Caco-2 (cell line): ENCODE measurements at regions not wholly inside any gene's neighbourhood (a gene's known extent, or its start where the extent isn't known, plus 50 kb on each side); places are given as distances from the start of the nearest gene placed in this dataset.

ENCODE experiments used
- BruUV-seq: library from RNA; stranded (reverse); fragments of 400-500 nt; replicated peaks from 2 replicates; lab custom pipeline; 2021; lab: Mats Ljungman, UMichigan
- CTCF ChIA-PET: fragments of 300-600 bp; sonication (Branson Sonifier 250); formaldehyde crosslinking; loops from one replicate; lab custom pipeline; 2022; ENCODE audit warnings: antibody characterized with exemption; lab: Charles Lee
- POLR2A ChIA-PET: fragments of 300-600 bp; sonication (Branson Sonifier 250); formaldehyde crosslinking; loops from one replicate; lab custom pipeline; 2022; ENCODE audit warnings: antibody characterized with exemption; lab: Charles Lee
- DNase-seq, 2 experiments: peaks; one replicate each; pipeline versions ENCODE4 v3.0.0 to v3.0.0-alpha.2; 2020 to 2022
- H3K27me3 ChIP-seq: replicated peaks from 2 replicates; pipeline ENCODE4 v1.6.0; 2011; ENCODE audit warnings: low read length; ENCODE audit not compliant: control insufficient read depth, insufficient read depth
- H3K36me3 ChIP-seq: 2 replicates; pipeline ENCODE4 v1.5.1; 2011; ENCODE audit warnings: low read length; ENCODE audit not compliant: control insufficient read depth, insufficient read depth
- H3K4me1 ChIP-seq: fragments of 250-450 bp; sonication (Bioruptor Pico); 2 replicates; pipeline ENCODE4 v1.5.1; 2020; ENCODE audit warnings: mild to moderate bottlenecking
- H3K4me3 ChIP-seq: 2 replicates; pipeline ENCODE4 v1.5.1; 2011; ENCODE audit warnings: low read depth, mild to moderate bottlenecking, control low read depth, low read length
- H3K9me3 ChIP-seq: fragments of 250-450 bp; sonication (Bioruptor Pico); 2 replicates; pipeline ENCODE4 v1.5.1; 2020; ENCODE audit warnings: mild to moderate bottlenecking, moderate library complexity
- H3K27ac Mint-ChIP-seq: one replicate; pipeline ENCODE4 v1.8.0; 2022; ENCODE audit warnings: mixed read lengths; ENCODE audit not compliant: unreplicated experiment
- H3K27me3 Mint-ChIP-seq: one replicate; pipeline ENCODE4 v1.8.0; 2022; ENCODE audit warnings: mixed read lengths; ENCODE audit not compliant: insufficient read depth, unreplicated experiment
- H3K36me3 Mint-ChIP-seq: one replicate; pipeline ENCODE4 v1.8.0; 2022; ENCODE audit warnings: mild to moderate bottlenecking, mixed read lengths; ENCODE audit not compliant: insufficient read depth, unreplicated experiment
- H3K4me1 Mint-ChIP-seq: one replicate; pipeline ENCODE4 v1.8.0; 2022; ENCODE audit warnings: low read depth, mixed read lengths; ENCODE audit not compliant: unreplicated experiment
- H3K4me3 Mint-ChIP-seq: one replicate; pipeline ENCODE4 v1.8.0; 2022; ENCODE audit warnings: mild to moderate bottlenecking, moderate library complexity, mixed read lengths; ENCODE audit not compliant: unreplicated experiment
- H3K9me3 Mint-ChIP-seq: one replicate; pipeline ENCODE4 v1.8.0; 2022; ENCODE audit warnings: mixed read lengths; ENCODE audit not compliant: unreplicated experiment
- CTCF ChIP-seq, 2 experiments: fragments of 200-600 bp in 1 of 2; IDR thresholded peaks; 1 replicate in 1 of 2; 2 replicates in 1 of 2; pipeline versions ENCODE4 v1.5.1 to v1.8.0; 2011 to 2022; ENCODE audit warnings: antibody characterized with exemption in 1 of 2, control low read depth in 1 of 2, inconsistent platforms in 1 of 2, low read depth in 1 of 2, low read length in 1 of 2, mild to moderate bottlenecking in 1 of 2, moderate library complexity in 1 of 2; ENCODE audit not compliant: insufficient read depth in 1 of 2, severe bottlenecking in 1 of 2, unreplicated experiment in 1 of 2
- intact Hi-C: fragments of 100-400 bp; cut with micrococcal nuclease; formaldehyde crosslinking; loops from one replicate; pipeline ENCODE4 v1.10.0; 2022; ENCODE audit not compliant: unreplicated experiment

DNA sequence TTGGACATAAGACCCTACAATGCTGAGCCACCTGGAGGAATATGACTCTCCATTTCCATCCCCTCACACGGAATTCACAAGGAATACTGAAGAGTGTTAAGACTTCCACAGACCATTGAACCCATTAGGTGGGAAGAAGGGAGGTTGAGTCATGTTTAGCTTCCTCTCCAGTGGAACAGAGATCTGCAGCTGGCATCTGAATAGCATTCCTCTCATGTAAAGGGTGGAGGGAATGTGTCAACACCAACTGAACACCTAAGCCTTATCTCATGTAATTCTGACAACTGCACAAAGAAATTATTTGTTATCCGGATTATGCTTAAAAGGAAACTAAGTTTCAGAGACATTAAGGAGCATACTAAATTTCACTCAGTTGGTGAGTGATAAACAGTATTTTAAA lies 705.9 kb downstream of the MAFB start:
- H3K27ac Mint-ChIP-seq, result no peak overlapping the region
- H3K4me3 Mint-ChIP-seq, result no peak overlapping the region
- no TSS peak for BruUV-seq
- DNase-seq, result no peak
- Histone ChIP-seq H3K4me1 (peaks cover 8% of the 10 kb centered on the region), H3K27me3 (no peaks in the 10 kb centered on the region), H3K9me3 (no peaks in the 10 kb centered on the region), H3K36me3 (no peaks in the 10 kb centered on the region), H3K4me3 (no peak overlapping the region)
- intact Hi-C loops, result no loop called here
- H3K4me1 Mint-ChIP-seq, result no peaks in the 10 kb centered on the region
- no peaks in the 10 kb centered on the region for H3K9me3 Mint-ChIP-seq
- no peak for TF ChIP-seq CTCF (IDR thresholded peaks at IDR 0.05; ENCODE audit: insufficient read depth in 1 of 2, low read depth in 1 of 2, low read length in 1 of 2, severe bottlenecking in 1 of 2, unreplicated experiment in 1 of 2)
- no peaks in the 10 kb centered on the region for H3K27me3 Mint-ChIP-seq
- H3K36me3 Mint-ChIP-seq, result no peaks in the 10 kb centered on the region
- ChIA-PET CTCF (no interaction called here), POLR2A (no interaction called here)

DNA sequence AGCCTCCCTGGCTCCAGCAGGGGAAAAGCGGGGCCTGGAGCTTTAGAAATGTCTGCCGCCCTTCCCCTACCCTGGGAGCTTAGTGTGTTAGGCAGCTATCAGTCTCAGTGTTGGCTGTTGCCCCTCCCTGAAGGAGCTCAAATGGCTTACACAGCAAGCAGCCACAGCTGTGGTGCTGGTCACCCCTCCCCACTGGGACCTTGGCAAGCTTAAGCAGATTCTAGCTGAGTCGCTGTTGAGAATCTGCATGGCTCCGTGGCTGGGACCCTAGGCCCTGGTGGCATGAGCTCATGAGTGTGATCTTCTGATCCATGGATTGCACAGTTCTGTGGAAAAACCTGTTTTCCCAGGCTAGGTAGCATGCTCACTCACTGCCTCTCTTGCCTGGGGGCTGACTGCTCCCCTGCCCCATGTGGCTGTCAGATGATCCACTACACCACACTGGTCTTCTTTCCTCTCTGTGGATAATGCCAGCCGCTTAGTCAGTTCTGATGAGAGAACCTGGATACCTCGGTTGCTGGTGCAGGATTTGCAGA lies 714.0 kb downstream of the MAFB start:
- H3K27me3 Mint-ChIP-seq, result no peaks in the 10 kb centered on the region
- DNase-seq, result no peak
- BruUV-seq, result no TSS peak
- intact Hi-C loops, result no loop called here
- no peak overlapping the region for H3K27ac Mint-ChIP-seq
- H3K27me3 ChIP-seq, result no peaks in the 10 kb centered on the region
- H3K4me3 ChIP-seq, result no peak overlapping the region
- POLR2A ChIA-PET, result no interaction called here
- H3K4me1 Mint-ChIP-seq, result no peaks in the 10 kb centered on the region
- H3K36me3 ChIP-seq, result no peaks in the 10 kb centered on the region
- peaks cover 19% of the 10 kb centered on the region for H3K9me3 Mint-ChIP-seq
- no peaks in the 10 kb centered on the region for H3K4me1 ChIP-seq
- no peak overlapping the region for H3K4me3 Mint-ChIP-seq
- H3K9me3 ChIP-seq, result peaks cover 6% of the 10 kb centered on the region; the same call in 1 of the 2 replicates
- CTCF ChIA-PET, result no interaction called here
- TF ChIP-seq CTCF (IDR thresholded peaks at IDR 0.05; ENCODE audit: insufficient read depth in 1 of 2, low read depth in 1 of 2, low read length in 1 of 2, severe bottlenecking in 1 of 2, unreplicated experiment in 1 of 2), result no peak
- H3K36me3 Mint-ChIP-seq, result no peaks in the 10 kb centered on the region

GRCh38 chr20:39968495-39968894 lies 720.5 kb downstream of the MAFB start:
- POLR2A ChIA-PET, result no interaction called here
- peaks cover 3% of the 10 kb centered on the region; the same call in 1 of the 2 replicates for H3K9me3 ChIP-seq
- intact Hi-C loops, result no loop called here
- Mint-ChIP-seq H3K27ac (no peak overlapping the region), H3K4me1 (no peaks in the 10 kb centered on the region), H3K36me3 (no peaks in the 10 kb centered on the region), H3K4me3 (no peak overlapping the region), H3K27me3 (no peaks in the 10 kb centered on the region), H3K9me3 (peaks cover 11% of the 10 kb centered on the region)
- H3K4me3 ChIP-seq, result no peak overlapping the region
- CTCF ChIA-PET, result no interaction called here
- no peaks in the 10 kb centered on the region for H3K4me1 ChIP-seq
- DNase-seq, result no peak
- H3K36me3 ChIP-seq, result no peaks in the 10 kb centered on the region
- no peak for TF ChIP-seq CTCF (IDR thresholded peaks at IDR 0.05; ENCODE audit: insufficient read depth in 1 of 2, low read depth in 1 of 2, low read length in 1 of 2, severe bottlenecking in 1 of 2, unreplicated experiment in 1 of 2)
- BruUV-seq, result no TSS peak
- no peaks in the 10 kb centered on the region for H3K27me3 ChIP-seq
